ENCODE measurements at regions not wholly inside any gene's neighbourhood (a gene's known extent, or its start where the extent isn't known, plus 50 kb on each side); places are given as distances from the start of the nearest gene placed in this dataset.

DNA sequence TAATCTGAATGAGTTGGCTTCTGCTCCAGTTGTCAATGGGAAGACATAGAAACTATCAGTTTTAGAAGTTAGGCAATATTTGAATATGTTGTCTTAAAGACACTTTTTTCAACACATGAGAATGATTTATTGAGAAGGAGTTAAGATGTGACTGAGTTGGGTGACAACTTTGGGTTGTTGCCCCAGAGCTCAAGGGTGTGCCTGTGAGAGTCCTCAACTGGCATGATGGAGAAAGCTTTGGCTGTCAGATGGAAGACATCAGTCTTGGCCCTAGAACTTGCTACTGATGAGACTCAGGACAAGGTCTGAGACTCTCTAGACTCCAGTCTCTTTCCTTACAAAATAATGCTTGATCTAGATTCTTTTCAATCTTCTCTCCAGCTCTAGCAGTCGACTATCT, 69.0 kb upstream of the CTAGE1 start:
- Histone ChIP-seq H3K9ac (ENCODE audit: low read depth, low read length) (no peak overlapping the region), H3K36me3 (ENCODE audit: insufficient read depth, low read length) (no peaks in the 10 kb centered on the region), H3K9me3 (ENCODE audit: control insufficient read depth, insufficient read depth, low read length) (no peaks in the 10 kb centered on the region), H3K4me1 (ENCODE audit: insufficient read depth, low read length) (no peaks in the 10 kb centered on the region)

- no peaks in the 10 kb centered on the region for H3K9me3 ChIP-seq (ENCODE audit: control insufficient read depth, insufficient read depth, low read length)
- no peaks in the 10 kb centered on the region for H3K4me1 ChIP-seq (ENCODE audit: insufficient read depth, low read length)
- no peak overlapping the region for H3K9ac ChIP-seq (ENCODE audit: low read depth, low read length)
- H3K36me3 ChIP-seq (ENCODE audit: insufficient read depth, low read length): no peaks in the 10 kb centered on the region
These were observed 70.8 kb upstream of the CTAGE1 start for GRCh38 chr18:22488554-22488953.

DNA sequence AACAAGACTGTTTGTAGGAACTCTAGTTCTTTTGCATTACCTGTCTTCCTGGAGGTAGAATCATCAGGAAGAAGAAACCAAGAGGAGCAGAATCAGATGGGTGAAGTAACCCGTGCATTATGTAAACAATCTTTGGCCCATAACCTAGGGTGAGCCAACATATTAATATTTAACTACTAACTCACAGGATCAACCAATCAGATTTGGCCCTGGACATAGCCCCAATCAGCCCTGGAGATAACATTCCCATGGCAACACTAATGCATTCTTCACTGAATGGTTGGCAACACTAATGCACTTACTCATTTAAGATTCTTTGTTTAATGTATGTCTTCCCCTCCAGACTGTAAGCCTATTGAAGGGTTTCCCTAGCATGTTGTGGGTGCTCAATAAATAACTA, 72.0 kb upstream of the CTAGE1 start:
- Histone ChIP-seq H3K36me3 (ENCODE audit: insufficient read depth, low read length) (no peaks in the 10 kb centered on the region), H3K4me1 (ENCODE audit: insufficient read depth, low read length) (no peaks in the 10 kb centered on the region)

GRCh38 chr18:22490429-22490846, 72.7 kb upstream of the CTAGE1 start:
- H3K4me1 ChIP-seq (ENCODE audit: insufficient read depth, low read length): no peaks in the 10 kb centered on the region

More for the DNA sequence above, 72.0 kb upstream of the CTAGE1 start:
- no peak overlapping the region for H3K9ac ChIP-seq (ENCODE audit: low read depth, low read length)
- no peaks in the 10 kb centered on the region for H3K9me3 ChIP-seq (ENCODE audit: control insufficient read depth, insufficient read depth, low read length)

GRCh38 chr18:22493255-22493654, 75.5 kb upstream of the CTAGE1 start:
- Histone ChIP-seq H3K36me3 (ENCODE audit: insufficient read depth, low read length) (no peaks in the 10 kb centered on the region), H3K9ac (ENCODE audit: low read depth, low read length) (no peak overlapping the region), H3K9me3 (ENCODE audit: control insufficient read depth, insufficient read depth, low read length) (0 out of 2 replicates have a peak, but pooled peaks cover 3% of the 10 kb centered on the region)

More at GRCh38 chr18:22490429-22490846, 72.7 kb upstream of the CTAGE1 start:
- Histone ChIP-seq H3K9ac (ENCODE audit: low read depth, low read length) (no peak overlapping the region), H3K9me3 (ENCODE audit: control insufficient read depth, insufficient read depth, low read length) (no peaks in the 10 kb centered on the region), H3K36me3 (ENCODE audit: insufficient read depth, low read length) (no peaks in the 10 kb centered on the region)

DNA sequence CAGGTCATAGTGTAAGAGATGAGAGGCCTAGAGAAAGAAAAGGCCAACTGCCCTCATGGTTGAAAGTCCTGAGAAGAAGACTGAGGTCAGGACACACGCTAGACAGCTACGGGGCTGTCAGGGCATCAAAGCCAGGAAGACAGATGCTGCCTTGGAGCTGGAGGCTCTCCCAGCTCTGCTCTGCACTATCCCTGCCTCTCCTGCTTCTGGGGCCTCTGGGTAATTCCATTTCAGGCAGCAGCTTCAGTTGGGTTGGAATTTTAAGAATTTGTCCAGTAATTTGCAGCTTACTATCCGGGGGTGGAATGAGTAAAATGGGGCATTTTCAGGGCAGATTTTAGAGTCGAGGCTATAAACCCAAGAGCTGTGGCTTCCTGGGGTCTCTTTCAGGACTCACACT, 76.2 kb upstream of the CTAGE1 start:
- 0 out of 2 replicates have a peak, but pooled peaks cover 3% of the 10 kb centered on the region for H3K9me3 ChIP-seq (ENCODE audit: control insufficient read depth, insufficient read depth, low read length)
- no peak overlapping the region for H3K9ac ChIP-seq (ENCODE audit: low read depth, low read length)
- no peaks in the 10 kb centered on the region for H3K36me3 ChIP-seq (ENCODE audit: insufficient read depth, low read length)
- no peaks in the 10 kb centered on the region for H3K4me1 ChIP-seq (ENCODE audit: insufficient read depth, low read length)

More at GRCh38 chr18:22493255-22493654, 75.5 kb upstream of the CTAGE1 start:
- no peaks in the 10 kb centered on the region for H3K4me1 ChIP-seq (ENCODE audit: insufficient read depth, low read length)

DNA sequence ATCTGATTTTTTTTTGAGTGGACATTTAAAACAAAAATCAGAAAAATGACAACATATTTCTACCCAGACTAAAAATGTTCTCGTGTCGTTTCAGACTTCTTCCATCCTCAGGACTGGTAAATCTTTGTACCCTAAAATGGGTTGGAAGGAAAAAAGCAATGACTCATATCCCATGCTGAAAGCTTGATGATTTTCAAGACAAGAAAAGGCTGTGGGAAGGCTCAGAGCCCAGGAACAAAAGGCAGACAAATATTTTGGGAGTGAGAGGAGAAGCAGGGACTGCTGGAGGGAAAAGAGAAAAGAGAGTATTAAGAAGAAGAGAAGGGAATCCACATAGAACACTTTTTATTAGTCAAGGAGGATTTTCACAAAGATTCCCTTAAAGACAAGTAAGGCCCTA, 77.1 kb upstream of the CTAGE1 start:
- 0 out of 2 replicates have a peak, but pooled peaks cover 3% of the 10 kb centered on the region for H3K9me3 ChIP-seq (ENCODE audit: control insufficient read depth, insufficient read depth, low read length)
- no peaks in the 10 kb centered on the region for H3K36me3 ChIP-seq (ENCODE audit: insufficient read depth, low read length)
- no peaks in the 10 kb centered on the region for H3K4me1 ChIP-seq (ENCODE audit: insufficient read depth, low read length)
- no peak overlapping the region for H3K9ac ChIP-seq (ENCODE audit: low read depth, low read length)

DNA sequence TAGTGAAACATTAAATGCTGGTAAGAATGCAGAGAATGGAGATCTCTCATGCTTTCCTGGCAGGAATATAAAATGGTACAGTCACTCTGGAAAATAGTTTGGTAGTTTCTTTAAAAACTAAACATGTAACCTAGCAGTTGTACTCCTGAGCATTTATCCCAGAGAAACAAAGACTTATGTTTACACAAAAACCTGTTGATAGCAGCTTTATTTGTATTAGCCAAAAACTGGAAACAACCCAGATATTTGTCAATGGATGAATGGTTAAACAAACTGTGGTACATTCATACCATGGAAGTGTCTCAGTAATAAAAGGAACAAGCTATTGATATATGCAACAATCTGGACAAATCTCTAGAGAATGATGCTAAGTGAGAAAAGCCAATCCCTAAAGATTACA, 81.7 kb upstream of the CTAGE1 start:
- no peak overlapping the region for H3K9ac ChIP-seq (ENCODE audit: low read depth, low read length)
- H3K4me1 ChIP-seq (ENCODE audit: insufficient read depth, low read length): no peaks in the 10 kb centered on the region
- no peaks in the 10 kb centered on the region for H3K36me3 ChIP-seq (ENCODE audit: insufficient read depth, low read length)
- 0 out of 2 replicates have a peak, but pooled peaks cover 3% of the 10 kb centered on the region for H3K9me3 ChIP-seq (ENCODE audit: control insufficient read depth, insufficient read depth, low read length)

- Histone ChIP-seq H3K4me1 (ENCODE audit: insufficient read depth, low read length) (no peaks in the 10 kb centered on the region), H3K9me3 (ENCODE audit: control insufficient read depth, insufficient read depth, low read length) (no peaks in the 10 kb centered on the region), H3K36me3 (ENCODE audit: insufficient read depth, low read length) (no peaks in the 10 kb centered on the region), H3K9ac (ENCODE audit: low read depth, low read length) (no peak overlapping the region)
These were observed 86.1 kb upstream of the CTAGE1 start for GRCh38 chr18:22503803-22504202.

- Histone ChIP-seq H3K9ac (ENCODE audit: low read depth, low read length) (no peak overlapping the region), H3K4me1 (ENCODE audit: insufficient read depth, low read length) (no peaks in the 10 kb centered on the region), H3K36me3 (ENCODE audit: insufficient read depth, low read length) (no peaks in the 10 kb centered on the region), H3K9me3 (ENCODE audit: control insufficient read depth, insufficient read depth, low read length) (no peaks in the 10 kb centered on the region)
These were observed 86.7 kb upstream of the CTAGE1 start for GRCh38 chr18:22504251-22505030.

GRCh38 chr18:22505141-22505591, 87.5 kb upstream of the CTAGE1 start:
- H3K36me3 ChIP-seq (ENCODE audit: insufficient read depth, low read length): no peaks in the 10 kb centered on the region
- H3K4me1 ChIP-seq (ENCODE audit: insufficient read depth, low read length): no peaks in the 10 kb centered on the region
- H3K9ac ChIP-seq (ENCODE audit: low read depth, low read length): no peak overlapping the region
- no peaks in the 10 kb centered on the region for H3K9me3 ChIP-seq (ENCODE audit: control insufficient read depth, insufficient read depth, low read length)

GRCh38 chr18:22507055-22507454, 89.3 kb upstream of the CTAGE1 start:
- Histone ChIP-seq H3K4me1 (ENCODE audit: insufficient read depth, low read length) (no peaks in the 10 kb centered on the region), H3K9me3 (ENCODE audit: control insufficient read depth, insufficient read depth, low read length) (no peaks in the 10 kb centered on the region), H3K9ac (ENCODE audit: low read depth, low read length) (no peak overlapping the region), H3K36me3 (ENCODE audit: insufficient read depth, low read length) (no peaks in the 10 kb centered on the region)

DNA sequence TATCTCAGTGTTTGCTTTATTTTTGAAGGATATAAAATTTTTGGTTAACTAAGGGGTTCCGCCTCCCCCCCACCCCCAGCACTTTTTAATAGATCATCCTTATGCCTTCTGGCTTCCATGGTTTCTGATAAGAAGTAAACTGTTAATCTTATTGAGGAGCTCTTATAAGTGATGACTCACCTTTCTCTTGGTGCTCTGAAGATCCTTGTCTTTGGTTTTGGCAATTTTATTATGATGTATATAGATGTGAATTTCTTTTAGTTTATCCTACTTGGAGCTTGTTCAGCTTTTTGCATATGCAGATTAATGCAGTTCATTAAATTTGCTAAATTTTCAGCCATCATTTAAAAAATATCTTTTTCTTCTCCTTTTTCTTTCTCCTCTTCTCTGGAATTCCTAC, 91.7 kb upstream of the CTAGE1 start:
- Histone ChIP-seq H3K9ac (ENCODE audit: low read depth, low read length) (no peak overlapping the region), H3K36me3 (ENCODE audit: insufficient read depth, low read length) (no peaks in the 10 kb centered on the region), H3K4me1 (ENCODE audit: insufficient read depth, low read length) (no peaks in the 10 kb centered on the region), H3K9me3 (ENCODE audit: control insufficient read depth, insufficient read depth, low read length) (no peaks in the 10 kb centered on the region)

DNA sequence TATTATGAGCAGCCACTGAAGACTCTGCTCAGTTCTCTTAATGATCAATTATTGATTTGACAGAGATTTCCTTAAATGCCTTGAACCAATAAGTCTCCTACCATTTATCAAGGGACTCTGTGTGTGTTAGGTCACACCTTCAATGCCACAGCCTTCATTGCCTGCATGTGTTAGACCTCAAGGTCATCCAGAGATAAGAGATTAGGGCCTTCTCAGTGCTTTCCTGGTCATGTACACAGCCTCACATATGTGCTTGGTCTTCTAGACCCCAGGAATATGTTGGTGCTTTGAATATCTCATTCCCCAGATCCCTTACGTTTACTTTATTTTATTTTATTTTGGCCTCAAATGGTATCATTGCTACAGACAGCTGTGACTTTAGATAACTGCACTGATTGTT, 93.0 kb upstream of the CTAGE1 start:
- no peaks in the 10 kb centered on the region for H3K9me3 ChIP-seq (ENCODE audit: control insufficient read depth, insufficient read depth, low read length)
- H3K36me3 ChIP-seq (ENCODE audit: insufficient read depth, low read length): no peaks in the 10 kb centered on the region
- H3K9ac ChIP-seq (ENCODE audit: low read depth, low read length): no peak overlapping the region
- H3K4me1 ChIP-seq (ENCODE audit: insufficient read depth, low read length): no peaks in the 10 kb centered on the region

DNA sequence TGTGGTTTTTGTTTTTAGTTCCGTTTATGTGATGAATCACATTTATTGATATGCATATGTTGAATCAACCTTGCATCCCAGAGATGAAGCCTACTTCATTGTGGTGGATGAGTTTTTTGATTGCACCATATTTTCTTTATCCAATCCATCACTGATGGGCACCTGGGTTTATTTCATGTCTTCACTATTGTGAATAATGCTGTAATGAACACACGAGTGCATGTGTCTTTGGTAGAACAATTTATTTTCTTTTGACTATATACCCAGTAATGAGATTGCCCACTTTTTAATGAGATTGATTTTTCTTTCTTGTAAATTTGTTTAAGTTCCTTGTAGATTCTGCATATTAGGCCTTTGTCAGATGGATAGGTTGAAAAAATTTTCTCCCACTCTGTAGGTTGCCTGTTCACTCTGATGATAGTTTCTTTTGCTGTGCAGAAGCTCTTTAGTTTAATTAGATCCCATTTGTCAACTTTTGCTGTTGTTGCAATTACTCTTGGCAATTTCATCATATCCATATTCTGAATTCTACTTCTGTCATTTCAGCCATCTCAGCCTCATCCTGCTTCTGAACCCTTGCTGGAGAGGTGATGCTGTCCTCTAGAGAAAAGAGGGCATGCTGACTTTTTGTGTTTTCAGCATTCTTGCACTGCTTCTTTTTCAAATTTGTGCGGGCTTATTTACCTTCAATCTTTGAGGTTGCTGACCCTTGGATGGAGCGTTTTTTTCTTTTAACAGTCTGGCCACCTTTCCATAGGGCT, 96.2 kb upstream of the CTAGE1 start:
- H3K9me3 ChIP-seq (ENCODE audit: control insufficient read depth, insufficient read depth, low read length): no peaks in the 10 kb centered on the region
- H3K9ac ChIP-seq (ENCODE audit: low read depth, low read length): no peak overlapping the region
- no peaks in the 10 kb centered on the region for H3K36me3 ChIP-seq (ENCODE audit: insufficient read depth, low read length)
- H3K4me1 ChIP-seq (ENCODE audit: insufficient read depth, low read length): no peaks in the 10 kb centered on the region
